Adrenal gland (tissue), 5 donors: ENCODE measurements at regions not wholly inside any gene's neighbourhood (a gene's known extent, or its start where the extent isn't known, plus 50 kb on each side); places are given as distances from the start of the nearest gene placed in this dataset.

Source experiments
- POLR2A ChIP-seq, 2 donors: fragments of 450-650 bp; IDR thresholded peaks; one replicate each; pipeline ENCODE4 v1.6.1; 2017; ENCODE audit warnings: antibody characterized with exemption in 2 of 2, mild to moderate bottlenecking in 2 of 2, moderate library complexity in 1 of 2
- TF ChIP-seq, protein P1 (sequence below), 6 experiments: fragments of 450-650 bp in 4 of 6; fragments of 200-600 bp in 2 of 6; sonication (generic) in 1 of 6; IDR thresholded peaks; 1 replicate in 5 of 6; 2 replicates in 1 of 6; pipeline versions ENCODE4 v1.5.1 to v1.8.0; 2016 to 2021; ENCODE audit warnings: antibody characterized with exemption in 6 of 6, mild to moderate bottlenecking in 2 of 6, moderate library complexity in 1 of 6
- donor health status: DM: no; HTN: no; CAD: no.

DNA sequence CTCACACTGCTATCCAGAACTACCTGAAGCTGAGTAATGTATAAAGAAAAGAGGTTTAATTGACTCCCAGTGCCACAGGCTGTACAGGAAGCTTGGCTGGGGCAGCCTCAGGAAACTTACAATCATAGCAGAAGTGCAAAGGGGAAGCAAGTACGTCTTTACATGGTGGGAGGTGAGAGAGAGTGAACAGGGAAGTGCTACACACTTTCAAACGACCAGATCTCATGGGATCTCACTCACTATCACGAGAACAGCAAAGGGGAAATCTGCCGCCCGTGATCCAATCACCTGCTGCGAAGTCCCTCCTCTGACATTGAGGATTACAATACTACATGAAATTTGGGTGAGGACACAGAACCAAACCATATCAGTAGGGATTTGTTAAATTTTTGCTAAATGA, 150.4 kb upstream of the NXPH2 start:
- TF ChIP-seq, protein P1, sequence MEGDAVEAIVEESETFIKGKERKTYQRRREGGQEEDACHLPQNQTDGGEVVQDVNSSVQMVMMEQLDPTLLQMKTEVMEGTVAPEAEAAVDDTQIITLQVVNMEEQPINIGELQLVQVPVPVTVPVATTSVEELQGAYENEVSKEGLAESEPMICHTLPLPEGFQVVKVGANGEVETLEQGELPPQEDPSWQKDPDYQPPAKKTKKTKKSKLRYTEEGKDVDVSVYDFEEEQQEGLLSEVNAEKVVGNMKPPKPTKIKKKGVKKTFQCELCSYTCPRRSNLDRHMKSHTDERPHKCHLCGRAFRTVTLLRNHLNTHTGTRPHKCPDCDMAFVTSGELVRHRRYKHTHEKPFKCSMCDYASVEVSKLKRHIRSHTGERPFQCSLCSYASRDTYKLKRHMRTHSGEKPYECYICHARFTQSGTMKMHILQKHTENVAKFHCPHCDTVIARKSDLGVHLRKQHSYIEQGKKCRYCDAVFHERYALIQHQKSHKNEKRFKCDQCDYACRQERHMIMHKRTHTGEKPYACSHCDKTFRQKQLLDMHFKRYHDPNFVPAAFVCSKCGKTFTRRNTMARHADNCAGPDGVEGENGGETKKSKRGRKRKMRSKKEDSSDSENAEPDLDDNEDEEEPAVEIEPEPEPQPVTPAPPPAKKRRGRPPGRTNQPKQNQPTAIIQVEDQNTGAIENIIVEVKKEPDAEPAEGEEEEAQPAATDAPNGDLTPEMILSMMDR (IDR thresholded peaks at IDR 0.05): no peak
- TF ChIP-seq POLR2A (IDR thresholded peaks at IDR 0.05): no peak
